ENCODE measurements at regions not wholly inside any gene's neighbourhood (a gene's known extent, or its start where the extent isn't known, plus 50 kb on each side); places are given as distances from the start of the nearest gene placed in this dataset.
"Not testable (repeated sequence)": the region's sequence is repeated elsewhere in the genome, so short reads cannot be mapped to it uniquely, and the experiment has no call there.

DNA sequence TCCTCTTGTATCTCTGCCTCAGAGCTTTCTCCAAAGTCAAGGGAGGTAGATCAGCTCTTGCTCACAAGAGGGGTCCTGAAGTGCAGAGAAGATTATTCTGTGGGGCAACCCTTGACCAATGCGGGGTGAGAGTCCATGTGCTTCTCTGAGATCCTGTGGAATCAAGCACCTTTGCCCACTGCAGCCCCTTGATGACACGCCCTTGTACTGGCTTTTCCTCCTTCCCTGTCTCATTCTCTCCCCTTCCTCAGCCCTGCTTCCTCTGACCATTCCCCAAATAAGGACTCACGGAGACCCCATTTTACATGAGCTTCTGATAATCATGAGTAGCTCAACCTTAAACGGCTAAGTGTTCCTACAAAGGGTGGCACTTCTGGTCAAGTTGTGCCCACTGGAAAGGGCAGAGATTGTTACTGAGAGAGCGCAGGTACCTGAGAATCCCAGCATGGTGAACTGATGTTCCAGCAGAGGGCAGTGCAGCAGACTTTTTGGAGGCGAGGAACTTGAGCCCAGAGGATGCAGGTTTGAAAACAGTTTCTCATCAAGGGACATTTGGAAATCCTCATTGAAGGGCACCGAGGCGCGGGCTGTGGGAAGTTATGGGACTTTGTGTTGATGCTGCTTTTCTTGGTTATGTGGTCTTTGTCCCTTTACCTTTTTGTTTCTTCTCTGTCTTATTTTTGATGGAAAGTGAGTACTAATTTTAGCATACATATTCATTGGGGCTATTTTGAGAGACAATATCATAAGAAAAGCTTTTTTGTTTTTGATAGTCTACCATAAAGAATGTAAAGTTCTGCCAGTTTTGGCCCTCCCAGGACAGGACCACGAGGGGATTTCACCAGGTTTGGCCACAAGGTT is 201.3 kb downstream of the RBM46 start:
- peak; percentile 66 for DNase-seq (ENCODE audit: low read depth)

- DNase-seq (ENCODE audit: low read depth): no peak
Observed at GRCh38 chr4:154983714-154984113, 202.6 kb downstream of the RBM46 start.

DNA sequence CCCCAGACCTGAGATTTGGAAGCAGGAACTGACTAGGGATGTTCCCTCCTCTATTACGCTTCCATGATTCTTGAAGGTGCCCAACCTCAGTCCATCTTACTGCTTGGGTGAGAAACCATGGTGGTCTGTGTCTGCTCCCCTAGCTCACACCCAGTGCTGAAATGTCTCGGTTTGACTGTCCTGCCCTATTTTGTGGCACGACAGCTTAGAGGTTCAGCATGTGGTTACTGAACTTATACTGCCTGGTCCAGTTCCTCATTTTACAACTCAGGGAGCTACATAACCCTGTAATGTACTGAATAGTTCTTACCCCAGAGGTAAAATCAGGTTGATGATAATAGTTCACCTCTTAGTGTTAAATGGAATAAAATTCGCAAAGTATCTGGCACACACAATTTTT is 203.1 kb downstream of the RBM46 start:
- no peak for DNase-seq (ENCODE audit: low read depth)

- DNase-seq (ENCODE audit: low read depth): no peak
Observed at GRCh38 chr4:154984616-154985015, 203.5 kb downstream of the RBM46 start.

DNA sequence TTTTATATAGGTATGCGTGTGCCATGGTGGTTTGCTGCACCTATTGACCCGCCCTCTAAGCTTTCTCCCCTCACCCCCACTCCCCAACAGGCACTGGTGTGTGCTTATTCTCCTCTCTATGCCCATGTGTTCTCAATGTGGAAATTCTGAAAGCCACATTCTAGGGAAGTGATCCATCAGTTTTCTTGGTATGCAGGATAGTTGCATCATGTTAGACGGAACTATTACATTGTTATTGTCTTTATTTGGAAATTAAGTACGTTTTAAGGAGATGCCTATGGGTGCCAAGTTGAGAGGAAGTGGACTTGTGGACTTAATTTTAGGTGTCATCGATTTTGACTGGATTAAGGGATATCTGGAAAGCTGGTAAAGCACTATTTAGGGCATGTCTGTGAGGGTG is 204.6 kb downstream of the RBM46 start:
- no peak for DNase-seq (ENCODE audit: low read depth)

- no peak for DNase-seq (ENCODE audit: low read depth)
Observed at GRCh38 chr4:154988511-154988910, 207.4 kb downstream of the RBM46 start.

DNA sequence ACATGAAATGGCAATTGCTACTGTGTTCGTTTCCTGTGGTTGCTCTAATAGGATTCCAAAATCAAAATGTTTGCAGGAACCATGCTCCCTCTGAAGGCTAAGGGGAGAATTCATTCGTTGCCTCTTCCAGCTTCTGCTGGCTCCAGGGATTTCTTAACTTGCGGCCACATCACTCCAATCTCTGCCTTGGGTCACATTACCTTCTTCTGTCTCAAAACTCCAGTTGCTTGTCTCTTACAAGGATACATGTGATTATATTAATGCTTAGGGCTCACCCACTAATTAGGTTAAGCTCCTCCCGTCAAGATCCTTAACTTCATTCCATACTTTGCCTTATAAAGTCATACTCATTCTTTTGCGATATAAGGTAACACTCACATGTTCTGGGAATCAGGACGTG is 208.4 kb downstream of the RBM46 start:
- DNase-seq (ENCODE audit: low read depth): no peak

GRCh38 chr4:154997866-154998265 is 210.6 kb upstream of the NPY2R start:
- not testable (repeated sequence) for DNase-seq (ENCODE audit: low read depth)

DNA sequence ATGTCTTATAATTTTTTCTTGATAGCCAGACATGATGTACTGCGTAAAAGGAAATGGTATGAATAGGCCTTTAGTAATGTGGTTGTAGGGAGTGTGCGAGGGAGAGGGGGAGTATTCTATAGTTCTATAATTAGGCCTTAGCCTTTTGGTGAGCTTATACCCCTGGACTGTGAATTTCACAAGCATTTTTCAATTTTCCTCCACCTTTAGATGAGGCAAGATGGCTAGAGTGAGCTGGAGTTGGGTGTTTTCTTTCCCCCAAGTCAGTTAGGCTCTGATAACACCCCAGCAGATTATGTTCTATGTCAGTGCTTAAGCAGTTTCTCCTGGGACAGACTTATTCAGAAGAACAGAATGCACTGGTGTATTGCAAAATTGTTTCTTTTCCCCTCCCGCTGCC is 210.2 kb upstream of the NPY2R start:
- no peak for DNase-seq (ENCODE audit: low read depth)

DNA sequence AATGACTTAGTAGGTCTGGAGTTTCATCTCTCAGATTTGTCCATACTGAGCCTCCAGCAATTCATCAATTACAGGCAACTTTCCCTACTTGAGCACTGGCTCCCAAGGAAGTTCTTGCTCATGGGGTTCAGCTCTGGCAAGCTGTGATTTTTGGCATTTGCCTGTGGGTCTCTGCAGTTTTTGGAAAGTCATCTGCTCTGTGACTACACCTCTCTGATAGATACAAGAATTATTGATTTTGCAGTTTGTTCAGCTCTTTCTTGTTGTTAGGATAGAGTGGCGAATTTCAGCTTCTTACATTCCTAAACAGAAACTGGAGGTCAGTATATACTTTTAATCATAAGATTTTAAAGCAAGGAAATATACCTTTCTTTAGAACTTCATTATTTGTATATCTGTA is 209.7 kb upstream of the NPY2R start:
- no peak for DNase-seq (ENCODE audit: low read depth)

GRCh38 chr4:154999950-155000578 is 208.4 kb upstream of the NPY2R start:
- no peak for DNase-seq (ENCODE audit: low read depth)

DNA sequence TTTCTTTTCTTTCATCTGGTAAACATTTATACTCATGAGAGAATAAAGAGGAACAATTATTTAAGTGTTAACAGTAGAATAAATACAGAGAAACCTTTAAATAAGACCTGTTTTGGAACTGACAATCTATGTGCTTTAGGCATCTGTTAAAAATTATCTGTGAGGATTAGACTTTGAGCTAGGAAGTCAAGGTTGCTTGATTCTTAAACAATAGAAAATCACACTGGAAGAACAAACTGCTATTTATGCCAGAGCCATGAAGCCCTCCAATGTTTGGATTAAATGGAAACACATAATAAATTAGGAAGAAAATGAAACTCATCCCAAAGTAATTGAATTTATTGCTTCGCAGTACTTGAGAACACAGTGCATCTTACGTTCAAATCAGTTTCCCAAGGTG is 207.2 kb upstream of the NPY2R start:
- DNase-seq (ENCODE audit: low read depth): peak; percentile 70

DNA sequence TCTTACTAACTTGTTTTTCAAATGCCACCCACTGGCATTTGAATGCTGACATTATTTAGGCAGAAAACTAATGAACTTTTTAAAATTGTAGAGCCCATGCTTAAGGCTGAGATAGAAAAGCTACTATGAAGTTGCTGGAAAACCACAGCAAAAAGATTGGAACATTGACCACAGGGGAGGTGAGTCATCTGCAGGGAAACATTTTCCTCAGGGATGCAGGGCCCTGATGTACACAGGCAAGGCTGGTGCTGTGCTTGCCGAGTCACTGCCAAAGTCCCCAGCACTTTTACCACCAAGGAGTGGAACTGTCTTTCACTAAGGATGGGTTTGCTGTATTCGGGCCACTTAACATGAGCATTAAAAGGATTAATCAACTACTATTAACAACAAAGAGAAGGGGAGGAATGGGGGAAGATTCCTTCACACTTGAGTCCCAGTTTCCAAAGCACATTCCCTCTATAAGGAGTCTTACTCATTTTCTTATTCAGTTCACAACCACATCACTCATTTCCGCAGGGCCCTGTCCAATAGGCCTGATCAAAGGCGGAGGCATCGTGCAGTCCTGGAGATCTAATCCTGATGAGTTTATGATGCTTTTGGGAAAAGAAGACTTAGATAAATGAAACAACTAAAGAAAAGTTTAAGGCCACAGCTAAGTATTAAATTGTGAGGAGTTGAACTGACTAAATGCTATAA is 202.9 kb upstream of the NPY2R start:
- peak; percentile 88 for DNase-seq (ENCODE audit: low read depth)

- DNase-seq (ENCODE audit: low read depth): peak; percentile 78
Observed at GRCh38 chr4:155007660-155008176, 200.7 kb upstream of the NPY2R start.

DNA sequence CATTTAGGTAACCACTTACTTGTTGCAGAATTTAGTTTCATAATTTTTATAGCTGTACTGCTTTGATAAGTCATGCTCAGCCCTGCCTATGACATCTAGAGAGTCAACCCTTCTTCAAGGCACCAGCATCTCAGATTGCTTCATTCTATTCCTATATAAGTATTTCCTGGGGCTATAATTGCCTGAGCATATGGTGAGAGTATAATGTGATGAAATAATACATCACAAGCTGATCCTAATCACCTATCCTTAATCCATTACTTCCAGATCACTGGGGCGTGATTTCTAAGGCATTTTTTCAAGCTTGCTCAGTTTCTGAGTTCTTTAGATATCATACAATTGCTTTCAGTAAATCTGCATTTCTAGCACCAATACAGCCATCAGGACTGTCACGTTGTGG is 200.0 kb upstream of the NPY2R start:
- DNase-seq (ENCODE audit: low read depth): peak; percentile 40

- DNase-seq (ENCODE audit: low read depth): no peak
Observed at GRCh38 chr4:155009288-155009687, 199.1 kb upstream of the NPY2R start.

DNA sequence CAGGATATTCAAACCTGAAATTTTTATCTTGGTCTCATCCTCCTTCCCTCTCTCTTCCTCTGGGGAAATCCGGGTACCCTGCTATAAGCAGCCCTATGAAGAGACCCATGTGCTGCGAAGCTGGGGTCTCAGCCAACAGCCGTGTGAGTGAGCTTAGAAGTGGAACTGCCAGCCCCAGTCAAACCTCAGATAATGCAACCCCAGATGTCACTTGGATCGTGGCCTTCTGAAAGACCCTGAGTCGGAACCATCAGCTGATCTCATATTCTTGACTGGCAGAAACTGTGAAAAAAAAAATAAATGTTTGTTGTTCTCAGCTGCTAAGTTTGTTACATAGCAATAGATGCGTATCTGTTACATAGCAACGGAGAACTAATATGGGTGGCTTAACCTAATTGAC is 198.1 kb upstream of the NPY2R start:
- DNase-seq (ENCODE audit: low read depth): no peak

GRCh38 chr4:155011163-155011780 is 197.2 kb upstream of the NPY2R start:
- DNase-seq (ENCODE audit: low read depth): no peak

GRCh38 chr4:155012469-155012868 is 196.0 kb upstream of the NPY2R start:
- no peak for DNase-seq (ENCODE audit: low read depth)

- DNase-seq (ENCODE audit: low read depth): no peak
Observed at GRCh38 chr4:155017426-155017825, 191.0 kb upstream of the NPY2R start.

DNA sequence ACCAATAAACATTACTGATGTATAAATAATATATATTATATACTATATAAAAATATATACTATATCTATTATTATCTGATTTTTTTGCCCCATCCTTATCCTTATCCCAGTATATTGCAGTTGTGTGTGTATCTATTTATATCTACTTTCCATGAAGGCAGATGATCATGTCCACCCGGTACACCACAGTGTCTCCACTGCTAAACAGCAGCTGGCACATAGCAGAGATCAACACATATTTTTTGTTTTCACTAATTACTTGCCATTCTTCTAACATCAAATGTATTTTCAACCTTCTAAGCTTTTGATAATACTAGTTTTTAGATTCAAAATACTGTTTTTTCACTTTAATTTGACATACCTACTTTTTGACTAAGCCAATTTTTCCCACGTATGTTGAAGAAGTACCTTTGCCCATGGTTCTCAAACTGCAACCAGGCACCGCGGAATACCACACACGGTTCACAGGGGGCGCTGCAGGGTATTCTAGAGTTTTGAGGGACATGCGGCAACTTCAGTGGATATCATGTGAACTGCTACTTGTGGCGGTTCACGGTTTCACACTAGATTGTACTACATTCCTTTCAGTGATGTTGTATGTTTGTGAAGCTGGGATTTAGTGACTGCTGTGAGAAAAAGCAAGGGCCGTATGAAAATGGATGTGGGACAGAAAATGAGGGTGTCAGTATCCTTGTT is 182.5 kb upstream of the NPY2R start:
- DNase-seq (ENCODE audit: low read depth): peak; percentile 22

DNA sequence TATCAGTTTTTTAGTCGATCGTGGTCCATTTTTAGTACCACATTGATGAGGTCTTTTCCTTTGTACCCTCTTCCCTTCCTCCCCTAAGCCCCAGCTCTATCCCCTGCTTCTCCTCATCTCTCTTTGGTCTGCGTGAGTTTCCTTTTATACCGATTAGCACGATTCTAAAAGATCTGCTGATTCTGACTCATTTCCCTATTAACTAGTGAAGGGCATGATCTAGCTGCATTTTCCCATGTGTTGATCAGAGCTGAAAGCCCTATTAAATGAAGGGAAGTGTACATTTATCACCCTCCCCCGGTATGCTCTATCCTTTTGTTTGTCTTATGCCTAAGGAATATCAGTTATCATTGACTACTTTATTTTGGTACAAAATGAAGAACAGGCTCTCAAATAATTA is 181.7 kb upstream of the NPY2R start:
- DNase-seq (ENCODE audit: low read depth): no peak

Data from renal cortical epithelial cell (primary cell).